Fibroblast of lung (primary cell): ENCODE measurements at regions not wholly inside any gene's neighbourhood (a gene's known extent, or its start where the extent isn't known, plus 50 kb on each side); places are given as distances from the start of the nearest gene placed in this dataset.

Experiments
- EZH2 ChIP-seq: IDR thresholded peaks from 2 replicates; pipeline ENCODE4 v1.5.1; 2012; ENCODE audit warnings: low read length, control low read depth, mild to moderate bottlenecking; ENCODE audit errors: missing control alignments
- TF ChIP-seq, protein P1 (sequence below), 2 donors: IDR thresholded peaks in 1 of 2; conservative IDR thresholded peaks in 1 of 2; 1 replicate in 1 of 2; 2 replicates in 1 of 2; pipeline ENCODE4 v1.5.1; 2011 to 2012; ENCODE audit warnings: low read length in 2 of 2, control low read depth in 1 of 2, inconsistent platforms in 1 of 2, low read depth in 1 of 2, mild to moderate bottlenecking in 1 of 2

DNA sequence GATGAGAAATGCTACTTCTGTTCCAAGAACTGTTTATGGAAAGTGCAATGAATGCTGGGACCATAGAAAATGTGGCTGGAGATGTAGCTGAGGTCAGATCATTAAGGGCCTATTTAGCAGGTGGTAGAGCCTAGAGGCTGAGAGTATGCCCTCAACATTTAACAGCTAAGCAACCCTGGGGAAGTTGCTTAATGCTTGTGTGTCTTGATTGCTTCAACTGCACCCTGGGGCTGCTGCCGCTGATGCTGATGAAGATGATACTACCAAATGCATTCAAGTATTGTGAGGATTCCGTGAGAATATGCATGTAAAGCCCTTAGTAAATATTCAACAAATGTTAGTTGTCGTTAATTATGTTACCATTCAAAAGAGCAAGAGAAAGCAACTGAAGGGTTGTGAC lies 273.2 kb downstream of the BCL11A start:
- TF ChIP-seq, protein P1, sequence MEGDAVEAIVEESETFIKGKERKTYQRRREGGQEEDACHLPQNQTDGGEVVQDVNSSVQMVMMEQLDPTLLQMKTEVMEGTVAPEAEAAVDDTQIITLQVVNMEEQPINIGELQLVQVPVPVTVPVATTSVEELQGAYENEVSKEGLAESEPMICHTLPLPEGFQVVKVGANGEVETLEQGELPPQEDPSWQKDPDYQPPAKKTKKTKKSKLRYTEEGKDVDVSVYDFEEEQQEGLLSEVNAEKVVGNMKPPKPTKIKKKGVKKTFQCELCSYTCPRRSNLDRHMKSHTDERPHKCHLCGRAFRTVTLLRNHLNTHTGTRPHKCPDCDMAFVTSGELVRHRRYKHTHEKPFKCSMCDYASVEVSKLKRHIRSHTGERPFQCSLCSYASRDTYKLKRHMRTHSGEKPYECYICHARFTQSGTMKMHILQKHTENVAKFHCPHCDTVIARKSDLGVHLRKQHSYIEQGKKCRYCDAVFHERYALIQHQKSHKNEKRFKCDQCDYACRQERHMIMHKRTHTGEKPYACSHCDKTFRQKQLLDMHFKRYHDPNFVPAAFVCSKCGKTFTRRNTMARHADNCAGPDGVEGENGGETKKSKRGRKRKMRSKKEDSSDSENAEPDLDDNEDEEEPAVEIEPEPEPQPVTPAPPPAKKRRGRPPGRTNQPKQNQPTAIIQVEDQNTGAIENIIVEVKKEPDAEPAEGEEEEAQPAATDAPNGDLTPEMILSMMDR (conservative IDR thresholded peaks at IDR 0.05 in 1 of 2, IDR thresholded peaks at IDR 0.05 in 1 of 2; ENCODE audit: low read depth in 1 of 2, low read length in 2 of 2), result no peak
- TF ChIP-seq EZH2, result no peak
